ENCODE measurements at regions not wholly inside any gene's neighbourhood (a gene's known extent, or its start where the extent isn't known, plus 50 kb on each side); places are given as distances from the start of the nearest gene placed in this dataset.

DNA sequence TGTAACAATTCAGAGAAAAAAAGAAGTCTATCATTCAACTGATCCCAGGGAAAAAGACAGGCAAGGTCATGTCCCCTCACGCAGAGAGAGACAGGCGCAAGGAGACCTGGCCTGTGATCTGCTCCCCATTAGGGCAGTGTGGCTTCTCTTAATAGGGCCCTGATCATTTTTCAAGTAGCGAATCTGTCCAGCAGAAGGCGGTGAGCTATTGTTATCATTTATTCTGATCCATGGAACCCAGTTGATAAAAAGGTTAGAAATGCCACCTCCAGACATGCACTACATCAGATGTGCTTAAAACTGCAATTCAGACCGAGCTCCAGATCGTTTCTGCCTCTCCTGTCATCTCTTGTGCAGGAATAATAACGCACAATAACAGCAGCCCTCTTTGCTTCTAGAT is 1025.6 kb upstream of the PIK3C3 start:
- DNase-seq = no peak

DNA sequence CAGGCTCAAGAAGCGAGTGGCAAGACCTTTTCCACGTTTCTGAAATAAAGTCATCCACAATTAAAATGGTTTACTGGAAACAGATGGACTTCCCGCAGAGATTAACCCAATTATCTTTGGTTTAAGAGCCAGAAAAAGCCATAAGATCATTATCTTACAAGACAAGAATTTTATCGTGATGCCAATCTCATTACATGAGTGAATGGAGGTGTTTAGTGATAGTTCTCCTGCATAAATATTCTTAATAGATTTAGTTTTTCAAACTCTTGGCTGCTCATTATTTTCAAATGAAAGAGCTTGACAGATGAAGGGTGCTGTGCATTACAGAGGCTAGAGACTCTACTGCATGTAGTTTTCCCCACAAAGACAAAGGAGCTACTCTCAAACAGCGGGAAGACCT is 1028.4 kb upstream of the PIK3C3 start:
- DNase-seq = no peak

DNA sequence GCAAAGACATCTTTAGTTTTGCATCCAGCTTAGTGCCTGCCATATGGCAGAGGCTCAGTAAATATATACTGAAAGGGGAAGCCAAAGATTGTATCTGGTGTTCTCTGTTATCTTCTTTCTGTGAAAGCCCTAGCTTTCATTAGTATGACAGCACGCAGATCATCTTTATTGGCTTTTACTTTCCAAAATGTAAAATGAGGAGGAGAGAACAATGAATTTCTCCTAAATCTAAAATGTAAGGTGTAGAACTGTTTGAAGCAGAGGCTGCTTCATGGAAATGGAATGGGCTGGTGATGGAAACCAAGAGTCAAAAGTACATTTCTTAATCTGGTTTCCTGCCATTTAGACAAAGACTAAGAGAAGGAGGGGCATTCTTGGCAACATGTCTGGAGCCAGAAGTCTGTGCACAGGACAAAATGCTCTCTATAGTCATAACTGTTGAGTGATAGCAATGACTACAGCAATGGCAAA is 1029.9 kb upstream of the PIK3C3 start:
- DNase-seq = no peak

DNA sequence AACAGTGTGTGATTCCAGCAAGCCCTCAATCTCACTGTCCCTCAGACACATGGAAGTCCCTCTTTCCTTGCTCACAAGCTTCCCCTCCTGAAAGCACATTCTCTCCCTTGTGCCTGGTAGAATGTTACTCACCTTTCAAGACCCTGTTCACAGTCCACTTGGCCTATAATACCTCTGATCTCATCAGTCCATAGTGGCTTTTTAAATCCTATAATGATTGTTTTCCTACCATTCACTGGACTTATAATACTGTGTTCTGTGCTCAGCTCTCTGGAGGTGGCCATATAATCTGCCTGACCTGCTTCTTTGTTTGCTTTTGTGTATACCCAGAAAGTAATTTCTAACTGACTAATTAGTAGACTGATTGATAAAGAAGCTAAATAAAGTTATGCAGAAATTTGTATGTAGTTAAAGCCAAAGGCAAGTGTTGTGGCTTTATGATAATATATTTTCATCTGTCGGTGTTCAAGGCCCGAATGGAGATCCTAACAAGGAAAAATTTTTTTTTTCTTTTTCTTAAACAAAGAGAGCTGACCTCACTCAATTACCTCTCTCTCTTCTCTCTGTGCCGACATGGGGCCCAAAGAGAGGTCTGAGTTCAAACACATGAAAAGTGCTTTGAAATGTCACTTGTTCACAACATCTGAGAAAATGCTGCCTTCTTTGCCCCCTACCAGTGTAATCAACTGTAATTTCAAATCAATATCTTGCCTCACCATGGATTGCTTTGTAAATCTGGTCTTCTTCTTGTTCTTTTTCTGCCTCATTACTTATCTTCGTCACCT is 1033.0 kb upstream of the PIK3C3 start:
- DNase-seq = no peak

DNA sequence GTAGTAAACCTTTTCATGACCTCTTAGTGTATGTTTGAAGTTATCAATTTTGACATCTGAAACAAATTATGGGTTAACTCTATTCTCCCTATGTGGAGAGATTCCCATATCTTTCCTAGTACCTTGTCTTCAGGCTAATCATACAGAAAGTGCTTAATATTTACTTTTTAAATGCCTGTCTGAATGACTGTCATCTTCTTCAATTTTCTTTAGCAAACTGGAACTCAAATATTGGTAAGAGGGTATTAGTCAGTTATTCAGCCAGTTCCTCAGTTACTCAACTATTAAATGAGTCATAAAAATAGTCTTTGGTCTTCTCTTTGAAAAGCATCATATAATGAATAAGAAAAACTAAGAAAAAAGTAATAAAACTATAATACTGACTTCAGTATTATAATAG is 1038.0 kb upstream of the PIK3C3 start:
- DNase-seq = no peak

DNA sequence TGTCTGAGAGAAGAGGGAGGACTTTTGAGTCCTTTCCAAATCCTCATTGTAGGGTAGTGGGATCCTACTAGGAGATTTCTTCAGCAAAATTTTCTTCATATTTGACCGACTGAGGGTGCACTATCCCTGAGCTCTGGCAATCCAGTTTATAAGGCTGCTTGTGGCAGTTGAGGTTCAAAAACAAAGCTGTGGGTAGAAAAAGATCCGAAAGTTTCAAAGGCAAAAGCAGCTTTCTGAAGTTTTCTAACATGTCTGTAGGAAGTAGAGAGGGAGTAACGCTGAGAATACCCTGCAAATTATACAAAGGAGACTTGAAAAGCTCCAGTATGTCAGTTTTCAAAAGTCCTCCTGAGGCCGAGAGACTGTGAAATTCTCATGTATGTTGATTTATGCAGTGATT is 1039.3 kb upstream of the PIK3C3 start:
- DNase-seq = no peak

DNA sequence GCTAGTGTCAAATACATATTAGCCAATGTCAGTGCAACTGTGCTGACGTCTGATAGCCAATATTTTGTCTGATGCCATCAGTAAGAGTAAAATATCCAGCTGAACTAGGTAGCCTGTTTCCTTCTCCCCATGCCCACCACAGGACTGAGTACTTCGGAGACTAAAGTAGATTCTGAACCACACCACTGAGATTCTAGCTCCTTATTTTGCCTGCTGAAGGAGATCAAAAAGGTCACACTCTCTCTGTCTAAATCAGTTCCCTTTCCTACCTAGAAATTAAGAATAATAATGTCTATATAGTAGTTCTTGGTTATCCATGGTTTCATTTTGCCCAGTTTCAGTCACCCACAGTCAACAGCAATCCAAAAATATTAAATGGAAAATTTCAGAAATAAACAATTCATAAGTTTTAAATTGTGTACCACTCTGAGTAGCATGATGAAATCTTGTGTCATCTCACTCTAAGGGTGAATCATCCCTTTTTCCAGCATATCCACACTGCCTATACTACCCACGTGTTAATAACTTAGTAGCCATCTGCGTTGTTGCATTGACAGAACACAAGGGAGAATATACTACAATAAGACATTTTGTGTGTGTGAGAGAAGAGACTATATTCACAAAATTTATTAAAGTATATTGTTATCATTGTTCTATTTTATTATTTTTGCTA is 1043.3 kb upstream of the PIK3C3 start:
- no peak for DNase-seq

DNA sequence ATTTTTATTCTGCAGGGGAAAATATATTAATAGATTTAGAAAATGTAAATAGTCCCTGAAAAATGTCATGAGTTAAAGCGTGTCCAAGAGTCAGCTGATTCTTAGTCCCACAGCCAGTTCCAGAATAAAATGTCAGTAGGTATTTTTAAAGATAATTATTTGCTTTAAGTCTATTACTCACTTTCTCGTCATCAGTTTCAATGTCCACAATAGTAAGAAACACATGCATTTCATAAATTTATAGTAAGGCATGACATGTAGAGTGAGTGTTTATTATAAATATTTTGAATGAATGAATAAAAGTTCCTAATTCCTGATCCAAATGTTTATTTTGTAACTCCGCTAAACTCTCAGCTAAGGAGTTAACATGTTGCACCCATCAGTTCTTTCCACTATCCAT is 1044.0 kb upstream of the PIK3C3 start:
- no peak for DNase-seq

DNA sequence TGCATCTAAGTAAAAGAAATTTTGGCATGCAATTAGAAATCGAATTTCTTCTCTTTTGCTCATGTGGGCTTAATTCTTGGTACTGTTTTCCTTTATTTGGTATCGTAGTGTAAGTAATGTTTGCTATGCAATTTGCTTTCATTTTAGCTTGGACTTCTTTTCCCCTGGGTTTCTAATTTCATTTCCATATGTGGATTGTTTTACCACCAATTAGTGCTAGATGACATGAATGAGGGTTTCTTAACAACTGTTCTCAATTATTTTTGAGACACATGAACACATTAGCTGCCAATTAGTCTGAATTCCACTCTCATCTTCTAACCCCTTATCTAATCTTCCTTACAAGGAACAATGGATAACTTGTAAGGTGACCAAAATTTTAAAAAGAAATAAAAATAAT is 1047.2 kb upstream of the PIK3C3 start:
- no peak for DNase-seq

DNA sequence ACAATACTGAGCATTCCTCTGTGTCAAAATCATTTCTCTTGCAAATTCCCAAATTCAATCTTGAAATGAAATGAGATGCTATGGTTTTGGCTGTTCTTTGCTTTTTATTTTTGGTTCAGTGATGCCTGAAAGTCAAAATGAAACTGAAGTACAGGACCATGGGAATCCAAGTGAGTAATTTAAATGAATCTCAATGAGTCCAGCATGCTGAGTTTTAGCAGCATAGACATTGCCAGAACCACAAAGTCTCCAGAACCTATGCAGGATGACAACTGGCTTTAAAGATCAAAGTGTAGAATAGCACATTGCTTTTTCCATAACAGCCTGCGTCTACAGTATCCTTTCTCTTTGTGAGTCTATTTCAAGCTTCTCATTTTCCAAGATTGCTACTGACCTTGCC is 1050.7 kb upstream of the PIK3C3 start:
- DNase-seq = no peak

DNA sequence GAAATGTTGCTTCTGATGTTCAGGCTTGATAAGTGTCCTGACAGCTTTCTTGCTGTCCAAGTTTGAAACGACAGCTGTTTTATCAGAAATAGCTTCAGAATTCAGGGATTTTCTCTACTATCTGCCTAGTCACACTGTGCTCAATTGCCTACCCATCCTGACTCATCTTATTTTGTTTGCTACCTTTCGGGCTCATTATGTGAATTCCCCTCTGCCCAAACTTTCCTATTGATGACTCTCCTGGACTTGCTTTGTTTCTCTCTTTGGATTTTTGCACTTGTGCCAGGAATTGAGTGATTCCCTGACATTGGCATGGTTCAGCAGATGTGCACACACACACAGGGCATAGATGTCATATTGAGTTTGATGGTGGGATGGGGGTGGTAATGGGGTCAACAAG is 1052.6 kb upstream of the PIK3C3 start:
- DNase-seq = no peak

DNA sequence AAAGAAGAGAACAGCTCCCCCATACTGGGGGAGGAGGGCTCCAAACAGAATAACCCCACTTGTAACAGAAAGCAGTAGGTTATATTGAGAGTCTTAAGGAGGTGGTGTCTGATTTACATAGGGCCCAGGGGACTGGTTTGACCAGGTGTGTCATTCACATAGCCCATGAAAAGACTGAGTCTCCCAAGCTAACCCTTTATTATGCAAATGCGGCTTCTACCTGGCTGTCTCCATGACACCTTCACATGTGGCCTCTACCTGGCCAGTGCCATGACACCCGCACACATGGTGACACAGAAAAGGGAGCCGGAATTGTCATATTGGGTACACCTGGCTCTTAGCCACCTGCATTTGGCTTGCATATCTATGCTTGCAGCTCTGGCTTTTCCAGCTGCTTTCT is 1057.2 kb upstream of the PIK3C3 start:
- no peak for DNase-seq

DNA sequence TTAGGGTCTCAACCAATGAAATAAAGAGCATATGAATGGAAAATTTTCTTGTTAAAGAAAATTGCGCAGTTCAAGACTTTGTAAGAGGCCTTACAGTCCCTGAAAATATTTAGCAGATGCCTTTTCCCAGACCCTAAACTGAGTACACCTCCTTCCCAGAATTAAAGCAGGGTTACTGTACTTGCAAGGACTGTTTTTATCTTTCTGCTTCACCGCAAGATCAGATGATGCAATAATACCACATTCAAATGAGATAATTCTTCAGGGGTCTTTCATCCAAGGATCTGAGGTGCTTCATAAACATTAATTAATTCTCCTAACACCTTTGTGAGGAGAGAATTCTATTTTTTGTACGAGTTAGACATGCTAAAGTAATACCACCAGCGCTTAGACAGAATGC is 1071.8 kb upstream of the PIK3C3 start:
- DNase-seq = no peak

DNA sequence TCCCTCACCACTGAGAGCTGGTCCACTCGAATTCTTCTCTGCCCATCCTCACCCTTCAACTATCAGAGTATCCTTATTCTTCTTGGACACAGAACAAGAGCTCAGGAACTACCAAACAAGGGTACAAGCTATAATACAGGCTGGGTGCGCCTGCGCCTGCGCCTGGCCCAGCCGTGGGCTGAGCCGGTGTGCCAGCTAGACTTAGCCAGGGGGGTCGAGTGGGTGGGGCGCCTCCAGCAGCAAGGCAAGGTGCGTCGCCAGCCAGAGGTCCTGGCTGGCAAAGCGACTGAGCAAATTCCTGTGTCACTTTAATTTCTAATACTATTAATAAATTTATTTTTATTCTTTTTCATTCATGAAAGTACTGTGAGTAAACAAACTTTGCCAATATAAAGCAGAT is 1072.6 kb upstream of the PIK3C3 start:
- no peak for DNase-seq

DNA sequence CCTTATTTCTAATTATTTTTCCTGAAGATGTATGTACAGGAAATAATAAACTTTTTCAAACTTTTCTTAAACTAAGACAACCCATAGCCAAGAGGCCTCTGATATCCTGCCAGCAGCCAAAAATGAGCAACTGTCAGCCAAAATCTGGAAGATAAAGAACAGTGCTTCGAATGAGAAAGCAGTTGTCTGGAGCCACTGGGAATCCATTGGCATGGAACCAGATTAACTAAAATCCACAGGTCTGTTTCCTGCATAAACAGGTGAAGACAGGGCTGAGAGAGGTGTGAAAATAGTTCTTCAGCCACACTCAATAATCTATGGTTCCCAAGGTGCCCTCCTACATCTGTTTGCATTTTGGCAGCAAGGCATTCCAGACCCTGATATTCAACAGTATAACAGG is 1076.7 kb upstream of the PIK3C3 start:
- DNase-seq = no peak

DNA sequence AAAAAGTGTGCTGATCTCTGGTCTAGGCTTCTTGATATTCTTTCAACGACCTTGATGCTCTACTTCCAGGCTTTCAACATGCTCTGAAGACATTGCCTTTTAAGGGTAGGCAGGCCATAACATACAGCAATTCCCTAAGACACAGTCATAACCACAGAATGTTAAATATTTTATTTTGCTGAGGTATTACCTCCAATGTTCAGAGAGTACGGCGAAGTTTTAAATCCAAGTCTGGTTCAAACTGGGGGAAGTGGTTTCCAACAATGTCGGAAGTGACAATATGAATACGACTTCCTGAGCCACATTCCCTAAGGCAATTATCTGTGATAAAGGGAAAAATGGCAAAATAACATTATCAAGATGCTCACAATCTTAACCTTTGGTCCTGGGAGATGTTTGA is 1077.9 kb upstream of the PIK3C3 start:
- no peak for DNase-seq

DNA sequence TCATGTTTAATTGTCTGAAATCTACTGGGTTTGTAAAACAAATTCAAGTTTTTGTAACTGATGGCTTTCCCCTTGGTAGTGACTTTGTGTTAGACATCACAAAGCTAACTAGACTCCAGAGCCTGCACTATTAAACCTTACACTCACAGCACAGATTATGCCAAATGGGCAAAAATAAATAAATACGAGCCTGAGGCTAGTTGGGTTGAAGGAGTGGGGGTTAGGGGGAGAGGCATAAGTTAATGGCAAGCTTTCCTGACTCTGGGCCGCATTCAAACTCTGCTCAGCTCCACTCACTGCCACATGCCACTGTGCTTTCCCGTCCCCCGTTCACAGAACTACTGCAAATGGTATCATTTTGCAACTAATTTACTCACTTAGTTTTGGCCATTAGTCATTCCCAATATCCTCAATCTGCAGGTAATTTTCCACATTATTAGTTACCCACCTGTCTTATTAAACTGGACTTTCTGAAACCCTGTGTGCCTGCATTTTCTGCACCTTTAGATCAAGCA is 1079.9 kb upstream of the PIK3C3 start:
- DNase-seq = no peak

DNA sequence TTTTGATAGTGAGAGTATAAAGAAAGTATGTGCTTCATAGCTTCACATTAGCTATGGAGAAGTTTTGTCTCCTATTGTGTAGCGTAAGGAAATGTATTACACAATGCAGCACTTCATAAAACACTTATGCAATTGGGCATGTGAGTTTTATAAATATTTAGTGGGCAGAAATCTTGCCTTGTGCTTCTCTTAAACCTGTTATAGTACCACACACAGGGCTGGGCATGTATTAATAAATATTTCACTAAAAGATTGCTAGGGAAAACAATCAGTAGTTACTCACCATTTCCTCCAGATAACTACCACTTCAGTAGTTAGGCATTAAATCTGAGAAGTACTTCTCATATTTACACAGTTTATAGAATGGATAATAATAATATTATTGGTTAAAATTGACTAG is 1080.8 kb upstream of the PIK3C3 start:
- no peak for DNase-seq

DNA sequence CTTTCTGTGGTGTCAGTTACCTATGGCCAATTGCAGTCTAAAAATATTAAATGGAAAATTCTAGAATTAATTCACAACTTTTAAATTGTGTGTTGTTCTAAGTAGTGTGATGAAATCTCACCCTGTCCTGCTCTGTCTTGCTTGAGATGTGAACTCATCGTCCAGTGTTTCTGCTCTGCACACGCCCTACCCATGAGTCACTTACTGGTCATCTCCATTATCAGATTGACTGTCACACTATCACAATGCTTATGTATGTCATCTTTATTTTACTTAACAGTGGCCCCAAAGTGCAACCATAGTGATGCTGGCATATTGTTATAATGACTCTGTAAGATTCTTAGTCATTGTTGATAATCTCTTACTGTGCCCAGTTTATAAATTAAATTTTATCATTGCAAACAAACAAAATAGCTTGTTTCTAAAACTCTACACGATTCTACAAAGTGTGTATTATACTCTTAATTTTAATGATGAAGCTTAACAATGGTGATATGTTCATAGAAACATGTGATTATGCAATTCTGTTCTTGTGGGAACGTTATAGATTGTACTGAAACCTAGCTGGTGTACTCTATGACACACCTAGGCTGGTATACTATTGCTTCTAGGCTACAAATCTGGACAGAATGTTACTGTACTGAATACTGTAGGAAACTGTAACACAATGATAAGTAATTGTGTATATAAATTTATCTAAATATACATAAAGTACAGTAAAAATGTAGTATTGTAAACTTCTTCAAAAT is 1086.8 kb upstream of the PIK3C3 start:
- DNase-seq = no peak

DNA sequence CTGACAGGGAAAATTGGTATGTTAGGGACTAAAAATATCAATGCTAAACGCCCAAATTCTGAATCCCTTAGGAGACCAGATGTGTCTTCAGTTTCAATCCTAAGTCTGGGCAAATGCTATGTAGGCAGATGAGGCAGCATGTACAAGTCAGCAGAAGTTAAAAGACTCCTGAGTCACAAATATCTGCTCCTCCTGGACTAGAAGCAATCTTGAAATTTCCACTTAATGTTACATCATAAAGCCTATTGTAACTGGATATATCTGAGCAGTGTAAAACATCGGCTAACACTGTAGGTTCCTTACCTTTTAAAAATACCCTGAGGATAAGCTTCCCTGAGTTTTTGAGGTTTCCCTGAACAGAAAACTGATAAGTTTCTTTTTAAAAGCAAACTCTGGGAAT is 1087.6 kb upstream of the PIK3C3 start:
- DNase-seq = no peak

DNA sequence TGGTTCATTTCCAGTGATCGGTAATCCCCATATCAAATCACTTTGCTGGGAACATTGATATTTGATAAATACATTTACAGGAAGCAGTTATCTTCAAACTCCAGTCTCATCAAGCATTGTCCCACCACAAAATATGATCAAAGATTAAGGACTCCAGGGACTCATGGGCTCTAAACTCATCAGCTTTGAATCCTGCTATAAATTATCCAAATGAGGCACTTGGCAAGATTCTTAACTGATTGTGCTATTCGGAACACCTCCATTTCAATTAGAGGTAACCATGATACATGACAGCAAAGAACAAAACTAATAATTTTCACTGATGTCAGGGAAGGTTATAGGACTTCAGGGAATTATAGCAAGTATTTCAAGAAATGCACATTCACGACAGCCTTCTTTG is 1088.1 kb upstream of the PIK3C3 start:
- DNase-seq = no peak

DNA sequence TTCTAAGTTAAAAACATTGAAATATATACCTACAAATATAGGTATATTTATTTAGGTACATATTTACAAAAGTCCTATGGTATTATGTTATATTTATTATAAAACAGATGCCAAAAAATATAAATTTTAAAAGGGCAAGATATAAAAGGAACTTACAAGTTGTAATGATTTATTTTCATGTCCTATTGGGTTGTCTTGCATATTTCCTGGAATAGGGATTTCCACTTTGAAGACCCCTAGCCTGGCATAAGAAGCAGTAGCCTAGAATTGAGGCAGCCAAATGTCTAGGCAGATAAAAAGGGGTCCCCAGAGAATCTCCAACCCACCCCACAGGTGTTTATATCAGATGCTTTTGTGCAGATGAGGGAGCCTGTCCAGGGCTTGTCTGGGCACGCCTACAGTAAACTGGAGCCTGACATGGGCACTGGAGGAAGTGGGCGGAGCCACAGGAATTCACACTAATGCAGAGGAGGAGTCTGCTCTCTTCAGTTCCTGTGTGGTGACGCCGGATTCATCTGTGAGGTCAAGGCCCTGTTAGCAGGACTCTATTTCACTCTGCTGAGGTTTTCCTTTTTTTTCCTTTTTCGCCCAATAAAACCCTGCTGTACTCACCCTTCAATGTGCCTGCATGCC is 1088.9 kb upstream of the PIK3C3 start:
- DNase-seq = no peak

DNA sequence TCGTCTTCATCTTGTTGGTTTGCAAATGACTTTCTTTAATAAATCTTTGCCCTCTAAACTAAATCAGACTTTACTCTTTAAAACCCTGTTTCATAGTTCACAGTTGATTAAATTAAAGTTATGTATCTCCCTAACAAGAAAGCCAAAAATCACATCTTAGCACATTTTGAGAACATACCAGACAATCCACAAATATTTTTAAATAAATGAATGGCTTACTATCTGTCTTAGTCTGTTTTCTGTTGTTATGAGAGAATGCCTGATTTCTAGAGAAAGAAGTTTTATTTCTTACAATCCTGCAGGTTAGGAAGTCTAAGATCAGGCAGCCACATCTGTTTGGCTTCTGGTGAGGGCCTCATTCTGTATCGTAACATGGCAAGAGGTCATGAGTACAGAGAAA is 1090.2 kb upstream of the PIK3C3 start:
- DNase-seq = no peak
